ENCODE measurements at regions not wholly inside any gene's neighbourhood (a gene's known extent, or its start where the extent isn't known, plus 50 kb on each side); places are given as distances from the start of the nearest gene placed in this dataset.
"Not testable (repeated sequence)": the region's sequence is repeated elsewhere in the genome, so short reads cannot be mapped to it uniquely, and the experiment has no call there.

DNA sequence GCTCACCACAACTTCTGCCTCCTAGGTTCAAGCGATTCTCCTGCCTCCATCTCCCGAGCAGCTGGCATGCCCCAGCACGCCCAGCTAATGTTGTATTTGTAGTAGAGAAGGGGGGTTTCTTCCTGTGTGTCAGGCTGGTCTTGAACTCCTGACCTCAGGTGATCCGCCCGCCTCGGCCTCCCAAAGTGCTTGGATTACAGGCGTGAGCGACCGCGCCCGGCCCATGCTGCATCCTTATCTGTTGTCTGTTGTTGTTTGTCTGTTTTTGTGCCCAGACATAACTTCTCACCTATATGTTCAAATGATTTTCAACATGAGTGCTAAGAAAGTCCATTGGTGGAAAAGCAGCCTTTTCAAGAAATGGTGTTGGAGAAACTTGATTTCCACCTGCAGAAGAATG is 113.0 kb upstream of the HMX1 start:
- TF ChIP-seq, protein P1, sequence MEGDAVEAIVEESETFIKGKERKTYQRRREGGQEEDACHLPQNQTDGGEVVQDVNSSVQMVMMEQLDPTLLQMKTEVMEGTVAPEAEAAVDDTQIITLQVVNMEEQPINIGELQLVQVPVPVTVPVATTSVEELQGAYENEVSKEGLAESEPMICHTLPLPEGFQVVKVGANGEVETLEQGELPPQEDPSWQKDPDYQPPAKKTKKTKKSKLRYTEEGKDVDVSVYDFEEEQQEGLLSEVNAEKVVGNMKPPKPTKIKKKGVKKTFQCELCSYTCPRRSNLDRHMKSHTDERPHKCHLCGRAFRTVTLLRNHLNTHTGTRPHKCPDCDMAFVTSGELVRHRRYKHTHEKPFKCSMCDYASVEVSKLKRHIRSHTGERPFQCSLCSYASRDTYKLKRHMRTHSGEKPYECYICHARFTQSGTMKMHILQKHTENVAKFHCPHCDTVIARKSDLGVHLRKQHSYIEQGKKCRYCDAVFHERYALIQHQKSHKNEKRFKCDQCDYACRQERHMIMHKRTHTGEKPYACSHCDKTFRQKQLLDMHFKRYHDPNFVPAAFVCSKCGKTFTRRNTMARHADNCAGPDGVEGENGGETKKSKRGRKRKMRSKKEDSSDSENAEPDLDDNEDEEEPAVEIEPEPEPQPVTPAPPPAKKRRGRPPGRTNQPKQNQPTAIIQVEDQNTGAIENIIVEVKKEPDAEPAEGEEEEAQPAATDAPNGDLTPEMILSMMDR (IDR thresholded peaks at IDR 0.05; ENCODE audit: insufficient read depth, low read depth, low read length), result not testable (repeated sequence)
- not testable (repeated sequence) for TF ChIP-seq EZH2 (IDR thresholded peaks at IDR 0.05; ENCODE audit: insufficient read depth, low read length)

Data from astrocyte (in vitro differentiated cells and primary cell).